SK-MEL-5 (cell line): ENCODE measurements at regions not wholly inside any gene's neighbourhood (a gene's known extent, or its start where the extent isn't known, plus 50 kb on each side); places are given as distances from the start of the nearest gene placed in this dataset.

Source experiments
- DNase-seq: peaks from one replicate; pipeline ENCODE4 v3.0.0-alpha.2; 2016; ENCODE audit warnings: low read depth, low spot score
- in situ Hi-C: cut with HindIII; loops from 2 replicates; pipeline ENCODE4 v1.10.0; 2016; ENCODE audit warnings: low sequenced_read_pairs, high pct_unique_total_duplicates, low pct_unique_long_range_greater_than_20kb

- no peak for DNase-seq
- in situ Hi-C loops, result no loop called here
Measured at GRCh38 chrX:39302838-39303237, 501.6 kb downstream of the MID1IP1 start.

- in situ Hi-C loops, result no loop called here
Measured at GRCh38 chrX:39304746-39305145, 503.5 kb downstream of the MID1IP1 start.

GRCh38 chrX:39307488-39307887 is 506.2 kb downstream of the MID1IP1 start:
- in situ Hi-C loops, result no loop called here
- DNase-seq, result no peak

More at GRCh38 chrX:39304746-39305145, 503.5 kb downstream of the MID1IP1 start:
- DNase-seq, result peak; percentile 0

- in situ Hi-C loops, result no loop called here
- no peak for DNase-seq
Measured at GRCh38 chrX:39308126-39308525, 506.9 kb downstream of the MID1IP1 start.

- DNase-seq, result no peak
Measured at GRCh38 chrX:39309018-39309635, 507.9 kb downstream of the MID1IP1 start.

GRCh38 chrX:39309721-39310152 is 508.5 kb downstream of the MID1IP1 start:
- in situ Hi-C loops, result no loop called here
- no peak for DNase-seq

More at GRCh38 chrX:39309018-39309635, 507.9 kb downstream of the MID1IP1 start:
- in situ Hi-C loops, result no loop called here

- in situ Hi-C loops, result no loop called here
- DNase-seq, result no peak
Measured at GRCh38 chrX:39310891-39311290, 509.6 kb downstream of the MID1IP1 start.

- DNase-seq, result no peak
- in situ Hi-C loops, result no loop called here
Measured at GRCh38 chrX:39311646-39312045, 510.4 kb downstream of the MID1IP1 start.

GRCh38 chrX:39313146-39313545 is 511.9 kb downstream of the MID1IP1 start:
- in situ Hi-C loops, result no loop called here
- no peak for DNase-seq

GRCh38 chrX:39318506-39319343 is 517.5 kb downstream of the MID1IP1 start:
- in situ Hi-C loops, result no loop called here
- no peak for DNase-seq

- DNase-seq, result no peak
- in situ Hi-C loops, result no loop called here
Measured at GRCh38 chrX:39320165-39320564, 518.9 kb downstream of the MID1IP1 start.

- in situ Hi-C loops, result no loop called here
- DNase-seq, result no peak
Measured at GRCh38 chrX:39322496-39322895, 521.2 kb downstream of the MID1IP1 start.

GRCh38 chrX:39324233-39324930 is 523.1 kb downstream of the MID1IP1 start:
- no peak for DNase-seq
- in situ Hi-C loops, result no loop called here

GRCh38 chrX:39327255-39327654 is 526.0 kb downstream of the MID1IP1 start:
- DNase-seq, result no peak
- in situ Hi-C loops, result no loop called here

GRCh38 chrX:39327705-39328104 is 526.4 kb downstream of the MID1IP1 start:
- in situ Hi-C loops, result no loop called here
- DNase-seq, result no peak

GRCh38 chrX:39328661-39329060 is 527.4 kb downstream of the MID1IP1 start:
- DNase-seq, result no peak
- in situ Hi-C loops, result no loop called here

GRCh38 chrX:39331082-39331704 is 529.9 kb downstream of the MID1IP1 start:
- in situ Hi-C loops, result no loop called here
- no peak for DNase-seq

GRCh38 chrX:39333451-39333850 is 532.2 kb downstream of the MID1IP1 start:
- in situ Hi-C loops, result no loop called here

More at GRCh38 chrX:39333451-39333850, 532.2 kb downstream of the MID1IP1 start:
- no peak for DNase-seq
